Uterus (tissue), 2 donors: ENCODE measurements at regions not wholly inside any gene's neighbourhood (a gene's known extent, or its start where the extent isn't known, plus 50 kb on each side); places are given as distances from the start of the nearest gene placed in this dataset.

Experiments used
- POLR2A ChIP-seq, 2 donors: fragments of 450-650 bp; IDR thresholded peaks; one replicate each; pipeline ENCODE4 v1.6.1; 2016; ENCODE audit warnings: antibody characterized with exemption in 2 of 2, mild to moderate bottlenecking in 1 of 2, moderate library complexity in 1 of 2
- TF ChIP-seq, protein P1 (sequence below), 4 experiments: fragments of 200-600 bp in 2 of 4; fragments of 450-650 bp in 2 of 4; sonication (generic) in 2 of 4; IDR thresholded peaks; one replicate each; pipeline ENCODE4 v1.5.1; 2016 to 2019; ENCODE audit warnings: antibody characterized with exemption in 4 of 4, mild to moderate bottlenecking in 2 of 4, moderate library complexity in 1 of 4

DNA sequence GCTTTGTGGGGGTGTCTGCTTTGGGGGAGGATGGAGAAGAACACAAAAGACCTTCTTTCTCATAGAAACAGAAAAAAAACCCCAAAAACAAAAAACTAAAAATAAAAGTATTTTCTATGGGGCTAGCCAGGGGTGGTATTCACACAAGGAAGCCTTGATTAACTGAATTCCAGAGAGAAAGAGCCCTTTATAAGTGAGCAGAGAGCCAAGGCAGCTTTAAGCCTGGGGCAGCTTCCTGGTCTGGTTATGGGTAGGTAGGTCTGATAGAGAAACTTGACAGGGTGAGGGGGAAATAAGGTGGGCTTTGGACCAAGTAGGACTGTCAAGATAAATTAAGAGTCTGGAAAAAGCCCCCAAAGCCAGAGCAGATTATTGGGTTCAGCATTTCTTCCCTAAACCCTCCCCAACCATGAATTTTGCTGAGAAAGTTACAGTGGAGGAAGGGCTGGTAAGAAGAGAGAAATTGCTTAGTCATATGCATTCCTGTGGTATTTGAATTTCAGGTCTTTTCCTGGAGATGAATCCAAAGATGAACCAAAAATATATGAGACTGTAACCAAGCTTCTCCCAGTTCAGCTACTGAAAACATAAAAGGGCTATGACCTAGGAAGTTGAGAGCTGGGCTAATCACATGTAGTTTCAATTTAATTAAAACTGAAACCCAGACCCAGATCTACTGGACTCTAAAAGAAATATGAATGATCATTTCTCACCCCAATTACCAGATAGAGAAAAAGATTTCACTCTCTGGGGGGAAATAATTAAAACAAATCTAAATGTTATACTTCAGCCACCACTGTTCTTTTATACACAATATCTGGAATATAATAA lies 144.8 kb downstream of the TBC1D30 start:
- TF ChIP-seq, protein P1, sequence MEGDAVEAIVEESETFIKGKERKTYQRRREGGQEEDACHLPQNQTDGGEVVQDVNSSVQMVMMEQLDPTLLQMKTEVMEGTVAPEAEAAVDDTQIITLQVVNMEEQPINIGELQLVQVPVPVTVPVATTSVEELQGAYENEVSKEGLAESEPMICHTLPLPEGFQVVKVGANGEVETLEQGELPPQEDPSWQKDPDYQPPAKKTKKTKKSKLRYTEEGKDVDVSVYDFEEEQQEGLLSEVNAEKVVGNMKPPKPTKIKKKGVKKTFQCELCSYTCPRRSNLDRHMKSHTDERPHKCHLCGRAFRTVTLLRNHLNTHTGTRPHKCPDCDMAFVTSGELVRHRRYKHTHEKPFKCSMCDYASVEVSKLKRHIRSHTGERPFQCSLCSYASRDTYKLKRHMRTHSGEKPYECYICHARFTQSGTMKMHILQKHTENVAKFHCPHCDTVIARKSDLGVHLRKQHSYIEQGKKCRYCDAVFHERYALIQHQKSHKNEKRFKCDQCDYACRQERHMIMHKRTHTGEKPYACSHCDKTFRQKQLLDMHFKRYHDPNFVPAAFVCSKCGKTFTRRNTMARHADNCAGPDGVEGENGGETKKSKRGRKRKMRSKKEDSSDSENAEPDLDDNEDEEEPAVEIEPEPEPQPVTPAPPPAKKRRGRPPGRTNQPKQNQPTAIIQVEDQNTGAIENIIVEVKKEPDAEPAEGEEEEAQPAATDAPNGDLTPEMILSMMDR (IDR thresholded peaks at IDR 0.05), result no peak
- no peak for TF ChIP-seq POLR2A (IDR thresholded peaks at IDR 0.05)
